ENCODE measurements at regions not wholly inside any gene's neighbourhood (a gene's known extent, or its start where the extent isn't known, plus 50 kb on each side); places are given as distances from the start of the nearest gene placed in this dataset.
A peak's percentile ranks its signal among the peaks of the same experiment; 100 is the strongest.

- no peaks in the 10 kb centered on the region for H3K36me3 ChIP-seq
- TF ChIP-seq, protein P1, sequence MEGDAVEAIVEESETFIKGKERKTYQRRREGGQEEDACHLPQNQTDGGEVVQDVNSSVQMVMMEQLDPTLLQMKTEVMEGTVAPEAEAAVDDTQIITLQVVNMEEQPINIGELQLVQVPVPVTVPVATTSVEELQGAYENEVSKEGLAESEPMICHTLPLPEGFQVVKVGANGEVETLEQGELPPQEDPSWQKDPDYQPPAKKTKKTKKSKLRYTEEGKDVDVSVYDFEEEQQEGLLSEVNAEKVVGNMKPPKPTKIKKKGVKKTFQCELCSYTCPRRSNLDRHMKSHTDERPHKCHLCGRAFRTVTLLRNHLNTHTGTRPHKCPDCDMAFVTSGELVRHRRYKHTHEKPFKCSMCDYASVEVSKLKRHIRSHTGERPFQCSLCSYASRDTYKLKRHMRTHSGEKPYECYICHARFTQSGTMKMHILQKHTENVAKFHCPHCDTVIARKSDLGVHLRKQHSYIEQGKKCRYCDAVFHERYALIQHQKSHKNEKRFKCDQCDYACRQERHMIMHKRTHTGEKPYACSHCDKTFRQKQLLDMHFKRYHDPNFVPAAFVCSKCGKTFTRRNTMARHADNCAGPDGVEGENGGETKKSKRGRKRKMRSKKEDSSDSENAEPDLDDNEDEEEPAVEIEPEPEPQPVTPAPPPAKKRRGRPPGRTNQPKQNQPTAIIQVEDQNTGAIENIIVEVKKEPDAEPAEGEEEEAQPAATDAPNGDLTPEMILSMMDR (IDR thresholded peaks at IDR 0.05) = no peak
- TF ChIP-seq EP300 (IDR thresholded peaks at IDR 0.05) (no peak), POLR2AphosphoS5 (IDR thresholded peaks at IDR 0.05) (no peak), POLR2A (IDR thresholded peaks at IDR 0.05) (no peak)
- H3K9me3 ChIP-seq = peaks cover 0 to 27% (median 17%) of the 10 kb centered on the region in 4 donors
- no peak overlapping the region for H3K27ac ChIP-seq
- intact Hi-C loops (cut with DNase I; ENCODE audit: low total_unique reads) = no loop called here
- peak in 1 of 2 donors; percentile 5 for DNase-seq
- H3K27me3 ChIP-seq = peaks cover 0 to 14% (median 0%) of the 10 kb centered on the region in 3 donors
- no peak overlapping the region for H3K4me3 ChIP-seq
- H3K4me1 ChIP-seq = no peaks in the 10 kb centered on the region
- 87 to 94% (median 92%) methylated on average over 23 to 24 of the region's 24 CpGs for WGBS, 5 donors
Measured at GRCh38 chr22:48779211-48779643, 1048.4 kb downstream of the BRD1 start.

DNA sequence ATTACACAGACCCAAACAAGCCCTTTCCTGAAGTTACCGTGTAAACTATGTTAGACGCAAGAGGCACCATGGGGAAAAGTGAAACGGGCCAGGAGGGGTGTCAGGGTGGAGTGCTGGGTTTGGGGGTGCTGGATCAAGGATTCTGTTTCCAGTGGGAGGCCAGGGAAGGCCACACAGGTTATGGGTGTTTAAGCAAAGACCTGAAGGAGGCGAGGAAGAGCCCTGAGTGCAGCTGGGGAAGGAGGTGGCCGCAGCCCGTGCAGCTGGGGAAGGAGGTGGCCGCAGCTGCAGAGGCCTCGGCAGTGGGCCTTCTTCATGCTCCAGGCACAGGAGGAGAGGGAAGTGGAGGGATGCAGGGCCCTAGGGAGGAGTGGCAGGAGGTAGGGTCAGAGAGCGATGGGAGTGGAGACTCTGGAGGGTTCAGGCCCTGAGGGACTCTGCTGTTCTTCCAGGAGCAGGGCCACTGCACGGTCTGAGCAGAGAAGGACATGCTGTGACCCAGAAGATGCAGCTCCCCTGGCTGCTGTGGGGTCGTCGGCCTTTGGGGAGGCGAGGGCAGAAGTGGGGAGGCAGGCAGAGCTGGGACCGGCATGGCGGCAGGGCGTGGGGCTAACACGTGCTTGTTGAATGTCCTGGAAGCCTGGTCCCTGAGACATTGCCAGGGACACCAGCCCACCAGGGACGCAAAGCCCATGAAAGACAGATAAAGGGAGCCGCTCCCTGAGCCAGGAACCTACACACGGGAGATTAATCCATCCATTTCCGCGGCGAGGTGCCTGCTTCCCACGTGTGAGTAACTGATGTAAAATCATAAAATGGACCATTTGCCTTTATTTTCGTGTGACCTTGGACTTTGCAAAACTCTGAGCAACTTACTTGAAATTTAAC lies 1049.1 kb downstream of the BRD1 start:
- intact Hi-C loops (cut with DNase I; ENCODE audit: low total_unique reads) = no loop called here
- TF ChIP-seq, protein P1 (IDR thresholded peaks at IDR 0.05) = no peak
- TF ChIP-seq POLR2A (IDR thresholded peaks at IDR 0.05) = no peak
- no peak for TF ChIP-seq EP300 (IDR thresholded peaks at IDR 0.05)
- no peak for TF ChIP-seq POLR2AphosphoS5 (IDR thresholded peaks at IDR 0.05)
- Histone ChIP-seq H3K9me3 (peaks cover 0 to 27% (median 17%) of the 10 kb centered on the region in 4 donors), H3K4me1 (no peaks in the 10 kb centered on the region), H3K4me3 (no peak overlapping the region), H3K36me3 (no peaks in the 10 kb centered on the region), H3K27me3 (peaks cover 0 to 10% (median 0%) of the 10 kb centered on the region in 3 donors), H3K27ac (no peak overlapping the region)
- WGBS, 5 donors = 82 to 91% (median 86%) methylated on average over 25 of the region's 25 CpGs
- DNase-seq = peak in 1 of 2 donors; percentile 0

DNA sequence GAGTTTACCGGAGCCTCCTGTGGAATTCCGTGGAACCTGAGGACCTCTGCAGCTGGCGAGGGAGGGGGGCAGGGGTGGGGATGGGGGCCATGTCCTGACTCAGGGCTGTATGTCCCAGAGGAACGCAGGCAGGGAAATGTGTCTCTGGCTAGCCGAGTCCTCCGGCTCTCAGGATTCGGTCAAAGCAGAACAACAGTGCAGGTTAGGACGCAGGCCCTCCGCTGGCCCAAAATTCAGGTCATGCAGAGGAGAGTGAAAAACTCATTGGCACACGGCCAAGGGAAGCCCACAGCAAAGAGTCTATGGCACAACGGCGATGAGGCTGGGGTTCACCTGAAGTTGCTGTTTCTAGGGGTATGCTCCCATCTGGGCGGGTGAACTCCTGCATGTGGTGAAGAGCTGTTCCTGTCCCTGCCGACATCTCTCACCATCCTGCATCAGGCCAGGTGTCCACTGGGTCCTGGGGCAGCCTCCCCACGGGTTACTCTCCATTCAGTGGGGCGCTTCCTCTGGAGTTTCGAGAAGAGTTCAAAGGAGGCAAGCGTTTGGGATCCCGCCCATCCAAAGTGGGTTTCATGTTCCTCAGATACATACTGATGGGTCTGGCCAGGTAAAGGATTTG lies 1055.3 kb downstream of the BRD1 start:
- no peak overlapping the region for H3K27ac ChIP-seq
- H3K4me1 ChIP-seq = no peaks in the 10 kb centered on the region
- WGBS, 5 donors = 60 to 85% (median 80%) methylated on average over 14 to 19 of the region's 19 CpGs
- H3K9me3 ChIP-seq = peaks cover 0 to 38% (median 24%) of the 10 kb centered on the region in 4 donors
- DNase-seq = no peak
- no peaks in the 10 kb centered on the region for H3K27me3 ChIP-seq
- H3K36me3 ChIP-seq = no peaks in the 10 kb centered on the region
- intact Hi-C loops (cut with DNase I; ENCODE audit: low total_unique reads) = no loop called here
- no peak overlapping the region for H3K4me3 ChIP-seq
- TF ChIP-seq, protein P1 (IDR thresholded peaks at IDR 0.05) = no peak
- TF ChIP-seq POLR2A (IDR thresholded peaks at IDR 0.05) = no peak
- TF ChIP-seq POLR2AphosphoS5 (IDR thresholded peaks at IDR 0.05) = no peak
- TF ChIP-seq EP300 (IDR thresholded peaks at IDR 0.05) = no peak

- peaks cover 0 to 26% (median 17%) of the 10 kb centered on the region in 4 donors for H3K9me3 ChIP-seq
- no peak overlapping the region for H3K27ac ChIP-seq
- no peaks in the 10 kb centered on the region for H3K4me1 ChIP-seq
- intact Hi-C loops (cut with DNase I; ENCODE audit: low total_unique reads) = no loop called here
- TF ChIP-seq, protein P1 (IDR thresholded peaks at IDR 0.05) = no peak
- no peak for TF ChIP-seq EP300 (IDR thresholded peaks at IDR 0.05)
- no peak for TF ChIP-seq POLR2A (IDR thresholded peaks at IDR 0.05)
- TF ChIP-seq POLR2AphosphoS5 (IDR thresholded peaks at IDR 0.05) = no peak
- no peaks in the 10 kb centered on the region for H3K27me3 ChIP-seq
- 84 to 94% (median 89%) methylated on average over 5 of the region's 5 CpGs for WGBS, 5 donors
- H3K4me3 ChIP-seq = no peak overlapping the region
- H3K36me3 ChIP-seq = no peaks in the 10 kb centered on the region
- peak in 1 of 2 donors; percentile 4 for DNase-seq
Measured at GRCh38 chr22:48765595-48765994, 1062.1 kb downstream of the BRD1 start.
